Activated naive CD8-positive, alpha-beta T cell treated with anti-CD3 and anti-CD28 coated beads, Interleukin-2, amount 50 U/mL, for 24 hours (primary cell): ENCODE measurements at regions not wholly inside any gene's neighbourhood (a gene's known extent, or its start where the extent isn't known, plus 50 kb on each side); places are given as distances from the start of the nearest gene placed in this dataset.
A peak's percentile ranks its signal among the peaks of the same experiment; 100 is the strongest.
"Not testable (repeated sequence)": the region's sequence is repeated elsewhere in the genome, so short reads cannot be mapped to it uniquely, and the experiment has no call there.

Experiments
- ATAC-seq: fragments of 150-1000 bp; cut with Tn5 transposase; one replicate; pipeline ENCODE4 v1.10.0; 2021
- DNase-seq: peaks from one replicate; pipeline ENCODE4 v3.0.0; 2021
- H3K27ac Mint-ChIP-seq: one replicate; pipeline ENCODE4 v1.8.0; 2021; ENCODE audit warnings: mild to moderate bottlenecking, mixed read lengths
- H3K27me3 Mint-ChIP-seq: one replicate; pipeline ENCODE4 v1.8.0; 2021; ENCODE audit warnings: mixed read lengths
- H3K36me3 Mint-ChIP-seq: one replicate; pipeline ENCODE4 v1.8.0; 2021; ENCODE audit warnings: low read depth, mixed read lengths
- H3K4me1 Mint-ChIP-seq: one replicate; pipeline ENCODE4 v1.8.0; 2021; ENCODE audit warnings: mixed read lengths
- H3K4me3 Mint-ChIP-seq: one replicate; pipeline ENCODE4 v1.8.0; 2021; ENCODE audit warnings: mild to moderate bottlenecking, moderate library complexity, mixed read lengths
- H3K9me3 Mint-ChIP-seq: one replicate; pipeline ENCODE4 v1.8.0; 2021; ENCODE audit warnings: mixed read lengths

GRCh38 chr7:79529214-79529880 is 75.9 kb upstream of the MAGI2 start:
- DNase-seq, result no peak
- Mint-ChIP-seq H3K27me3 (no peaks in the 10 kb centered on the region), H3K27ac (no peak overlapping the region), H3K4me1 (no peaks in the 10 kb centered on the region), H3K9me3 (no peaks in the 10 kb centered on the region), H3K36me3 (no peaks in the 10 kb centered on the region), H3K4me3 (no peak overlapping the region)
- no peak for ATAC-seq

- Mint-ChIP-seq H3K27ac (no peak overlapping the region), H3K9me3 (no peaks in the 10 kb centered on the region), H3K27me3 (no peaks in the 10 kb centered on the region), H3K4me1 (no peaks in the 10 kb centered on the region), H3K4me3 (no peak overlapping the region), H3K36me3 (no peaks in the 10 kb centered on the region)
- DNase-seq, result no peak
- ATAC-seq, result no peak
These were observed 75.0 kb upstream of the MAGI2 start for GRCh38 chr7:79528421-79528820.

- Mint-ChIP-seq H3K9me3 (no peaks in the 10 kb centered on the region), H3K4me3 (no peak overlapping the region), H3K27ac (no peak overlapping the region), H3K4me1 (no peaks in the 10 kb centered on the region), H3K36me3 (no peaks in the 10 kb centered on the region), H3K27me3 (no peaks in the 10 kb centered on the region)
- ATAC-seq (peak; percentile 20), DNase-seq (no peak)
These were observed 70.6 kb upstream of the MAGI2 start for GRCh38 chr7:79524048-79524447.

- Mint-ChIP-seq H3K4me1 (no peaks in the 10 kb centered on the region), H3K4me3 (no peak overlapping the region), H3K27ac (no peak overlapping the region)
These were observed 70.0 kb upstream of the MAGI2 start for GRCh38 chr7:79523436-79523835.

GRCh38 chr7:79520543-79520942 is 67.1 kb upstream of the MAGI2 start:
- no peak overlapping the region for H3K27ac Mint-ChIP-seq
- H3K4me1 Mint-ChIP-seq, result no peaks in the 10 kb centered on the region
- H3K4me3 Mint-ChIP-seq, result no peak overlapping the region

More at GRCh38 chr7:79523436-79523835, 70.0 kb upstream of the MAGI2 start:
- Mint-ChIP-seq H3K27me3 (no peaks in the 10 kb centered on the region), H3K36me3 (no peaks in the 10 kb centered on the region), H3K9me3 (no peaks in the 10 kb centered on the region)
- no peak for DNase-seq
- ATAC-seq, result no peak

GRCh38 chr7:79515358-79515757 is 61.9 kb upstream of the MAGI2 start:
- Mint-ChIP-seq H3K27ac (no peak overlapping the region), H3K36me3 (no peaks in the 10 kb centered on the region), H3K9me3 (no peaks in the 10 kb centered on the region), H3K4me3 (no peak overlapping the region), H3K27me3 (no peaks in the 10 kb centered on the region), H3K4me1 (no peaks in the 10 kb centered on the region)
- no peak for DNase-seq
- ATAC-seq, result no peak

More at GRCh38 chr7:79520543-79520942, 67.1 kb upstream of the MAGI2 start:
- no peaks in the 10 kb centered on the region for H3K9me3 Mint-ChIP-seq
- H3K36me3 Mint-ChIP-seq, result no peaks in the 10 kb centered on the region
- no peak for DNase-seq
- no peaks in the 10 kb centered on the region for H3K27me3 Mint-ChIP-seq
- ATAC-seq, result no peak

- Mint-ChIP-seq H3K27me3 (no peaks in the 10 kb centered on the region), H3K36me3 (no peaks in the 10 kb centered on the region), H3K9me3 (no peaks in the 10 kb centered on the region), H3K27ac (no peak overlapping the region), H3K4me1 (no peaks in the 10 kb centered on the region), H3K4me3 (no peak overlapping the region)
- DNase-seq (no peak), ATAC-seq (no peak)
These were observed 59.8 kb upstream of the MAGI2 start for GRCh38 chr7:79513261-79513660.

- Mint-ChIP-seq H3K4me3 (no peak overlapping the region), H3K36me3 (no peaks in the 10 kb centered on the region), H3K27ac (no peak overlapping the region), H3K9me3 (no peaks in the 10 kb centered on the region), H3K27me3 (no peaks in the 10 kb centered on the region), H3K4me1 (no peaks in the 10 kb centered on the region)
- no peak for DNase-seq
- ATAC-seq, result no peak
These were observed 58.8 kb upstream of the MAGI2 start for GRCh38 chr7:79512261-79512660.

GRCh38 chr7:79511056-79511455 is 57.6 kb upstream of the MAGI2 start:
- H3K27ac Mint-ChIP-seq, ATAC-seq, H3K4me1 Mint-ChIP-seq, DNase-seq, H3K4me3 Mint-ChIP-seq, H3K36me3 Mint-ChIP-seq, H3K27me3 Mint-ChIP-seq, H3K9me3 Mint-ChIP-seq: not testable (repeated sequence)

- H3K9me3 Mint-ChIP-seq, result no peaks in the 10 kb centered on the region
- ATAC-seq (no peak), DNase-seq (no peak)
- H3K27me3 Mint-ChIP-seq, result no peaks in the 10 kb centered on the region
- no peak overlapping the region for H3K27ac Mint-ChIP-seq
- H3K36me3 Mint-ChIP-seq, result no peaks in the 10 kb centered on the region
- H3K4me1 Mint-ChIP-seq, result no peaks in the 10 kb centered on the region
- no peak overlapping the region for H3K4me3 Mint-ChIP-seq
These were observed 53.7 kb upstream of the MAGI2 start for GRCh38 chr7:79507131-79507530.

GRCh38 chr7:79506481-79506880 is 53.0 kb upstream of the MAGI2 start:
- DNase-seq, result no peak
- Mint-ChIP-seq H3K9me3 (no peaks in the 10 kb centered on the region), H3K4me1 (no peaks in the 10 kb centered on the region), H3K36me3 (no peaks in the 10 kb centered on the region), H3K4me3 (no peak overlapping the region), H3K27me3 (no peaks in the 10 kb centered on the region), H3K27ac (no peak overlapping the region)
- no peak for ATAC-seq

- Mint-ChIP-seq H3K4me1 (no peaks in the 10 kb centered on the region), H3K4me3 (no peak overlapping the region), H3K9me3 (no peaks in the 10 kb centered on the region), H3K36me3 (no peaks in the 10 kb centered on the region), H3K27ac (no peak overlapping the region), H3K27me3 (no peaks in the 10 kb centered on the region)
- DNase-seq (no peak), ATAC-seq (no peak)
These were observed 51.3 kb upstream of the MAGI2 start for GRCh38 chr7:79504607-79505389.
